Tibial nerve (tissue), 4 donors: ENCODE measurements at regions not wholly inside any gene's neighbourhood (a gene's known extent, or its start where the extent isn't known, plus 50 kb on each side); places are given as distances from the start of the nearest gene placed in this dataset.

ENCODE experiments used
- DNase-seq, 2 donors: peaks; one replicate each; pipeline ENCODE4 v3.0.0-alpha.2; 2019; ENCODE audit warnings: low spot score in 2 of 2
- H3K27ac ChIP-seq, 4 donors: fragments of 200-600 bp; sonication (generic) in 3 of 4; one replicate each; pipeline ENCODE4 v1.5.1; 2017 to 2019; ENCODE audit warnings: mild to moderate bottlenecking in 1 of 4
- H3K27me3 ChIP-seq, 2 donors: fragments of 200-600 bp; sonication (generic) in 1 of 2; one replicate each; pipeline versions ENCODE4 v1.5.1 to v1.6.0; 2017 to 2019
- H3K36me3 ChIP-seq, 3 donors: fragments of 200-600 bp; sonication (generic); one replicate each; pipeline ENCODE4 v1.5.1; 2018 to 2019
- H3K4me1 ChIP-seq, 4 donors: fragments of 200-600 bp; sonication (generic) in 3 of 4; one replicate each; pipeline ENCODE4 v1.5.1; 2017 to 2019
- H3K4me3 ChIP-seq, 4 donors: fragments of 200-600 bp; sonication (generic) in 3 of 4; one replicate each; pipeline ENCODE4 v1.5.1; 2017 to 2019; ENCODE audit warnings: mild to moderate bottlenecking in 1 of 4, moderate library complexity in 1 of 4
- H3K9me3 ChIP-seq, 4 donors: fragments of 200-600 bp; sonication (generic) in 3 of 4; one replicate each; pipeline ENCODE4 v1.5.1; 2017 to 2019
- CTCF ChIP-seq, 5 experiments: fragments of 200-600 bp in 3 of 5; fragments of 450-650 bp in 2 of 5; sonication (generic) in 3 of 5; IDR thresholded peaks; one replicate each; pipeline ENCODE4 v1.5.1; 2016 to 2019; ENCODE audit warnings: antibody characterized with exemption in 5 of 5, mild to moderate bottlenecking in 3 of 5, moderate library complexity in 2 of 5
- EP300 ChIP-seq, 2 donors: sonication (generic); formaldehyde crosslinking; IDR thresholded peaks; one replicate each; pipeline ENCODE4 v1.6.1; 2017; ENCODE audit warnings: antibody characterized with exemption in 2 of 2, mild to moderate bottlenecking in 1 of 2
- POLR2A ChIP-seq, 2 donors: fragments of 450-650 bp; IDR thresholded peaks; one replicate each; pipeline ENCODE4 v1.6.1; 2017; ENCODE audit warnings: antibody characterized with exemption in 2 of 2, mild to moderate bottlenecking in 2 of 2, moderate library complexity in 2 of 2
- WGBS, 2 donors: methylation state at CpG; one replicate each; pipeline ENCODE4 v1.1.5; 2018; 5-methylcytosine and 5-hydroxymethylcytosine counted together

GRCh38 chr2:215883799-215884198 is 129.6 kb downstream of the MREG start:
- TF ChIP-seq CTCF (IDR thresholded peaks at IDR 0.05) (no peak), EP300 (IDR thresholded peaks at IDR 0.05) (no peak), POLR2A (IDR thresholded peaks at IDR 0.05) (no peak)
- Histone ChIP-seq H3K4me1 (peaks cover 0 to 32% (median 11%) of the 10 kb centered on the region in 4 donors), H3K9me3 (no peaks in the 10 kb centered on the region), H3K27ac (peak overlapping the region in 2 of 4 donors; percentile 0 to 56), H3K36me3 (no peaks in the 10 kb centered on the region), H3K4me3 (no peak overlapping the region), H3K27me3 (no peaks in the 10 kb centered on the region)
- DNase-seq = no peak

GRCh38 chr2:215882689-215883088 is 130.7 kb downstream of the MREG start:
- Histone ChIP-seq H3K36me3 (no peaks in the 10 kb centered on the region), H3K4me3 (no peak overlapping the region), H3K27me3 (no peaks in the 10 kb centered on the region), H3K27ac (no peak overlapping the region), H3K4me1 (peaks cover 0 to 32% (median 11%) of the 10 kb centered on the region in 4 donors), H3K9me3 (no peaks in the 10 kb centered on the region)
- no peak for DNase-seq
- 65 to 71% methylated on average over 2 of the region's 2 CpGs for WGBS, 2 donors
- TF ChIP-seq CTCF (IDR thresholded peaks at IDR 0.05) (no peak), POLR2A (IDR thresholded peaks at IDR 0.05) (no peak), EP300 (IDR thresholded peaks at IDR 0.05) (no peak)

- Histone ChIP-seq H3K4me1 (peaks cover 0 to 32% (median 11%) of the 10 kb centered on the region in 4 donors), H3K36me3 (no peaks in the 10 kb centered on the region), H3K4me3 (no peak overlapping the region), H3K9me3 (no peaks in the 10 kb centered on the region), H3K27ac (peak overlapping the region in 1 of 4 donors; percentile 12), H3K27me3 (no peaks in the 10 kb centered on the region)
- DNase-seq = no peak
- TF ChIP-seq CTCF (IDR thresholded peaks at IDR 0.05) (no peak), POLR2A (IDR thresholded peaks at IDR 0.05) (no peak), EP300 (IDR thresholded peaks at IDR 0.05) (no peak)
- 57 to 66% methylated on average over 2 of the region's 2 CpGs for WGBS, 2 donors
Observed at GRCh38 chr2:215881582-215881981, 131.8 kb downstream of the MREG start.

- H3K9me3 ChIP-seq = no peaks in the 10 kb centered on the region
- TF ChIP-seq CTCF (IDR thresholded peaks at IDR 0.05) = no peak
- TF ChIP-seq EP300 (IDR thresholded peaks at IDR 0.05) = no peak
- no peak for TF ChIP-seq POLR2A (IDR thresholded peaks at IDR 0.05)
- peak overlapping the region in 1 of 4 donors; percentile 12 for H3K27ac ChIP-seq
- H3K4me3 ChIP-seq = no peak overlapping the region
- no peaks in the 10 kb centered on the region for H3K36me3 ChIP-seq
- WGBS, 2 donors = 40 to 57% methylated on average over 4 of the region's 4 CpGs
- H3K27me3 ChIP-seq = no peaks in the 10 kb centered on the region
- DNase-seq = no peak
- H3K4me1 ChIP-seq = peaks cover 0 to 32% (median 11%) of the 10 kb centered on the region in 4 donors
Observed at GRCh38 chr2:215880970-215881369, 132.4 kb downstream of the MREG start.

- Histone ChIP-seq H3K27me3 (no peaks in the 10 kb centered on the region), H3K9me3 (no peaks in the 10 kb centered on the region), H3K27ac (no peak overlapping the region), H3K4me1 (peaks cover 0 to 27% (median 10%) of the 10 kb centered on the region in 4 donors), H3K4me3 (no peak overlapping the region), H3K36me3 (no peaks in the 10 kb centered on the region)
- 77 to 84% methylated on average over 8 of the region's 8 CpGs for WGBS, 2 donors
- TF ChIP-seq EP300 (IDR thresholded peaks at IDR 0.05) (no peak), POLR2A (IDR thresholded peaks at IDR 0.05) (no peak), CTCF (IDR thresholded peaks at IDR 0.05) (no peak)
- DNase-seq = no peak
Observed at GRCh38 chr2:215879977-215880940, 133.1 kb downstream of the MREG start.
